H9 (cell line): ENCODE measurements at regions not wholly inside any gene's neighbourhood (a gene's known extent, or its start where the extent isn't known, plus 50 kb on each side); places are given as distances from the start of the nearest gene placed in this dataset.

Experiments
- DNase-seq: peaks from one replicate; pipeline ENCODE4 v3.0.0-alpha.2; 2017
- H2AFZ ChIP-seq: one replicate; pipeline ENCODE4 v1.6.1; 2013; ENCODE audit warnings: mild to moderate bottlenecking, low read length, control low read depth, moderate library complexity
- H2AK5ac ChIP-seq: 2 replicates; pipeline ENCODE4 v1.6.1; 2013; ENCODE audit warnings: low read length, control low read depth, mixed read lengths; ENCODE audit not compliant: insufficient read length
- H2BK120ac ChIP-seq: one replicate; pipeline ENCODE4 v1.6.1; 2013; ENCODE audit warnings: low read depth, mild to moderate bottlenecking, low read length, control low read depth, inconsistent platforms; ENCODE audit not compliant: poor library complexity, severe bottlenecking
- H2BK12ac ChIP-seq: 2 replicates; pipeline ENCODE4 v1.6.1; 2013; ENCODE audit warnings: low read length, control low read depth, mixed read lengths, low read depth; ENCODE audit not compliant: insufficient read length
- H2BK15ac ChIP-seq: 2 replicates; pipeline ENCODE4 v1.6.1; 2013; ENCODE audit warnings: low read depth, low read length, control low read depth
- H2BK20ac ChIP-seq: one replicate; pipeline ENCODE4 v1.6.1; 2013; ENCODE audit warnings: low read depth, mild to moderate bottlenecking, low read length, control low read depth, inconsistent platforms; ENCODE audit not compliant: poor library complexity, severe bottlenecking
- H2BK5ac ChIP-seq: 2 replicates; pipeline ENCODE4 v1.6.1; 2013; ENCODE audit warnings: low read length, control low read depth, mixed read lengths; ENCODE audit not compliant: insufficient read length
- H3K14ac ChIP-seq: 2 replicates; pipeline ENCODE4 v1.6.1; 2013; ENCODE audit warnings: low read length, control low read depth; ENCODE audit not compliant: insufficient read depth
- H3K18ac ChIP-seq: 2 replicates; pipeline ENCODE4 v1.6.1; 2013; ENCODE audit warnings: low read depth, mild to moderate bottlenecking, mixed read lengths, low read length, control low read depth; ENCODE audit not compliant: insufficient read length
- H3K23ac ChIP-seq: 2 replicates; pipeline ENCODE4 v1.6.1; 2013; ENCODE audit warnings: low read length, control low read depth, mixed read lengths, low read depth; ENCODE audit not compliant: insufficient read length
- H3K23me2 ChIP-seq: 2 replicates; pipeline ENCODE4 v1.6.1; 2013; ENCODE audit warnings: low read depth, mild to moderate bottlenecking, mixed read lengths, low read length, control low read depth; ENCODE audit not compliant: insufficient read length, poor library complexity, severe bottlenecking
- H3K27ac ChIP-seq: 2 replicates; pipeline ENCODE4 v1.5.1; 2013; ENCODE audit warnings: low read length, control low read depth, mixed read lengths, low read depth; ENCODE audit not compliant: insufficient read length
- H3K27me3 ChIP-seq: 2 replicates; pipeline ENCODE4 v1.6.1; 2013; ENCODE audit warnings: low read length, control low read depth, inconsistent platforms; ENCODE audit not compliant: insufficient read depth
- H3K4ac ChIP-seq: 2 replicates; pipeline ENCODE4 v1.6.1; 2013; ENCODE audit warnings: low read depth, mild to moderate bottlenecking, control low read depth, inconsistent platforms, low read length, moderate library complexity
- H3K4me1 ChIP-seq: 2 replicates; pipeline ENCODE4 v1.6.1; 2013; ENCODE audit warnings: low read length, control low read depth, inconsistent platforms; ENCODE audit not compliant: insufficient read depth
- H3K4me2 ChIP-seq: 2 replicates; pipeline ENCODE4 v1.6.1; 2013; ENCODE audit warnings: low read length, control low read depth, mixed read lengths; ENCODE audit not compliant: insufficient read length, insufficient read depth
- H3K56ac ChIP-seq: 2 replicates; pipeline ENCODE4 v1.6.1; 2013; ENCODE audit warnings: low read depth, mild to moderate bottlenecking, mixed read lengths, low read length, control low read depth; ENCODE audit not compliant: insufficient read length
- H3K79me1 ChIP-seq: 2 replicates; pipeline ENCODE4 v1.6.1; 2013; ENCODE audit warnings: low read depth, mild to moderate bottlenecking, moderate library complexity, low read length, control low read depth, inconsistent platforms; ENCODE audit not compliant: insufficient read depth, poor library complexity, severe bottlenecking
- H3K79me2 ChIP-seq: 2 replicates; pipeline ENCODE4 v1.6.1; 2013; ENCODE audit warnings: low read length, control low read depth, inconsistent platforms; ENCODE audit not compliant: insufficient read depth
- H3K9ac ChIP-seq: 2 replicates; pipeline ENCODE4 v1.6.1; 2013; ENCODE audit warnings: low read length, control low read depth, mixed read lengths; ENCODE audit not compliant: insufficient read length; ENCODE audit errors: extremely low read depth
- H3K9me3 ChIP-seq: one replicate; pipeline ENCODE4 v1.6.1; 2013; ENCODE audit warnings: low read depth, low read length, inconsistent platforms; ENCODE audit not compliant: control insufficient read depth
- H3T11ph ChIP-seq: one replicate; pipeline ENCODE4 v1.6.1; 2013; ENCODE audit warnings: mild to moderate bottlenecking, low read length, control low read depth, inconsistent platforms
- H4K20me1 ChIP-seq: one replicate; pipeline ENCODE4 v1.6.1; 2013; ENCODE audit not compliant: control insufficient read depth, insufficient read length, insufficient read depth
- H4K5ac ChIP-seq: 2 replicates; pipeline ENCODE4 v1.6.1; 2013; ENCODE audit warnings: low read depth, mild to moderate bottlenecking, mixed read lengths, low read length, control low read depth; ENCODE audit not compliant: insufficient read length
- H4K8ac ChIP-seq: replicated peaks from 2 replicates; pipeline ENCODE4 v1.6.1; 2013; ENCODE audit warnings: low read length, control low read depth, mixed read lengths, low read depth; ENCODE audit not compliant: insufficient read length
- H4K91ac ChIP-seq: 2 replicates; pipeline ENCODE4 v1.6.1; 2013; ENCODE audit warnings: low read depth, mild to moderate bottlenecking, moderate library complexity, mixed read lengths, low read length, control low read depth; ENCODE audit not compliant: insufficient read length
- H3K27ac Mint-ChIP-seq, 3 experiments: 2 replicates in 2 of 3; 3 replicates in 1 of 3; pipeline ENCODE4 v1.8.0; 2020 to 2021; ENCODE audit warnings: mixed read lengths in 3 of 3, mild to moderate bottlenecking in 1 of 3, moderate library complexity in 1 of 3
- H3K27me3 Mint-ChIP-seq: 2 replicates; pipeline ENCODE4 v1.8.0; 2021; ENCODE audit warnings: low read depth, mild to moderate bottlenecking, moderate library complexity, mixed read lengths
- H3K36me3 Mint-ChIP-seq, 3 experiments: 2 replicates in 2 of 3; 3 replicates in 1 of 3; pipeline ENCODE4 v1.8.0; 2020 to 2021; ENCODE audit warnings: low read depth in 3 of 3, mixed read lengths in 3 of 3; ENCODE audit not compliant: insufficient read depth in 1 of 3
- H3K4me1 Mint-ChIP-seq, 2 experiments: 2 replicates each; pipeline ENCODE4 v1.8.0; 2020; ENCODE audit warnings: mixed read lengths in 2 of 2
- H3K4me3 Mint-ChIP-seq, 2 experiments: 2 replicates in 1 of 2; 3 replicates in 1 of 2; pipeline ENCODE4 v1.8.0; 2020 to 2021; ENCODE audit warnings: mild to moderate bottlenecking in 2 of 2, mixed read lengths in 2 of 2, moderate library complexity in 1 of 2
- H3K9me3 Mint-ChIP-seq, 2 experiments: 2 replicates in 1 of 2; 3 replicates in 1 of 2; pipeline ENCODE4 v1.8.0; 2020; ENCODE audit warnings: mild to moderate bottlenecking in 2 of 2, mixed read lengths in 2 of 2, moderate library complexity in 1 of 2
- WGBS: extraction: QIAGEN DNeasy Blood & Tissue Kit; methylation state at CpG from one replicate; pipeline ENCODE4 v1.1.7; 2013; ENCODE audit warnings: missing lambda C conversion rate, low lambda C conversion rate, mixed read lengths; ENCODE audit not compliant: insufficient read length; ENCODE audit errors: extremely low coverage; 5-methylcytosine and 5-hydroxymethylcytosine counted together
- TF ChIP-seq, protein P1 (sequence below): fragments of 200-600 bp; sonication (generic); conservative IDR thresholded peaks from 3 replicates; pipeline ENCODE4 v1.8.0; 2021; ENCODE audit warnings: antibody characterized with exemption, mild to moderate bottlenecking

DNA sequence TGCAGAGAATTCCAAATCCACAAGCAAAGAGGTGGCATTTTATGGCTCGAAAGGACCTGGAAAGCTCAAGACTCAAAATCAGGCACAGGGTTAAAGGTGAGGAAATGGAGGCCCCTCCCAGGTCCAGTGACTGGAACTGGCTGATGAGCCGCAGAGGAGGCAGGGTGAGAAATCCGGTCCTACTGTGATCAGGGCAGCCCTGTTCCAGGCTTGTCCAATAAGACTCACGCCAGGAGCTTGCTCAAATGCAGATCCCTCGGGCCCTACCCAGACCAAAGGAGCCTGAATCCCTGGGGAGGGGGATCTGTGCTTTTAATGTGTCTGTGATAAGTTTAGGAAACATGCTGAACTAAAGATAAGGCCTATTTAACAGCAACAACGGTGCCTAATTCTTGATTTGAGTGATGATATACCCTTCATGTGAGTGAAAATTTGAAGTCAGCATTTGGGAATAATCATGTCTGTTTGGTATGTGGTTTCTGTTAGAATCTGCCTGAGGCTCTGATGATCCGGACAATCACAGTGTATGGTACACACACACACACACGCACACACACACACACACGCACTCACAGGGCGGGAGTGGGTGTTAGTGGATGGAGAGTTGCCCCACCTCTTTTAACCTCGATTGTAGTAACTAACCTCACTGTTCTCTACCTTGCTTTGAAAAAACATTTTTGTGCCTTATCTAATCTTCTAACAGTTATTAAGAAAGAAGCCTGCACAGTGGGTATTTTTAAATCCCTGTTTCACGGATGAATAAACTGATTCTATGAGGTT lies 54.1 kb upstream of the LYST start:
- Histone ChIP-seq H3K79me2 (no peaks in the 10 kb centered on the region), H2BK12ac (no peak overlapping the region), H3K14ac (no peak overlapping the region), H3K23ac (no peak overlapping the region), H3K4ac (no peak overlapping the region), H3K4me1 (peaks cover 2% of the 10 kb centered on the region; the same call in 1 of the 2 replicates), H3K4me2 (no peak overlapping the region), H3K27me3 (no peaks in the 10 kb centered on the region), H2BK20ac (no peak overlapping the region), H3K27ac (no peak overlapping the region), H3T11ph (no peak overlapping the region), H3K9me3 (no peaks in the 10 kb centered on the region), H2BK5ac (no peak overlapping the region), H2BK15ac (no peak overlapping the region), H2BK120ac (peak overlapping the region; percentile 2), H4K8ac (no peak overlapping the region), H4K91ac (no peak overlapping the region), H4K5ac (no peak overlapping the region), H2AFZ (no peak overlapping the region), H3K23me2 (no peaks in the 10 kb centered on the region), H4K20me1 (no peaks in the 10 kb centered on the region), H2AK5ac (no peak overlapping the region), H3K79me1 (no peaks in the 10 kb centered on the region), H3K56ac (no peak overlapping the region), H3K18ac (no peak overlapping the region), H3K9ac (no peak overlapping the region)
- DNase-seq = no peak
- Mint-ChIP-seq H3K27me3 (peaks cover 69% of the 10 kb centered on the region), H3K27ac (peak overlapping the region in 2 of 3 experiments; percentile 11 to 92; a peak in 3 of 7 replicates), H3K9me3 (no peaks in the 10 kb centered on the region), H3K4me3 (peak overlapping the region in 1 of 2 experiments; percentile 59; a peak in 2 of 5 replicates), H3K36me3 (no peaks in the 10 kb centered on the region; a peak in 1 of 7 replicates), H3K4me1 (peaks cover 22 to 35% of the 10 kb centered on the region in 2 experiments)
- no CpG with 5 or more reads among the region's 12 CpGs for WGBS
- TF ChIP-seq, protein P1, sequence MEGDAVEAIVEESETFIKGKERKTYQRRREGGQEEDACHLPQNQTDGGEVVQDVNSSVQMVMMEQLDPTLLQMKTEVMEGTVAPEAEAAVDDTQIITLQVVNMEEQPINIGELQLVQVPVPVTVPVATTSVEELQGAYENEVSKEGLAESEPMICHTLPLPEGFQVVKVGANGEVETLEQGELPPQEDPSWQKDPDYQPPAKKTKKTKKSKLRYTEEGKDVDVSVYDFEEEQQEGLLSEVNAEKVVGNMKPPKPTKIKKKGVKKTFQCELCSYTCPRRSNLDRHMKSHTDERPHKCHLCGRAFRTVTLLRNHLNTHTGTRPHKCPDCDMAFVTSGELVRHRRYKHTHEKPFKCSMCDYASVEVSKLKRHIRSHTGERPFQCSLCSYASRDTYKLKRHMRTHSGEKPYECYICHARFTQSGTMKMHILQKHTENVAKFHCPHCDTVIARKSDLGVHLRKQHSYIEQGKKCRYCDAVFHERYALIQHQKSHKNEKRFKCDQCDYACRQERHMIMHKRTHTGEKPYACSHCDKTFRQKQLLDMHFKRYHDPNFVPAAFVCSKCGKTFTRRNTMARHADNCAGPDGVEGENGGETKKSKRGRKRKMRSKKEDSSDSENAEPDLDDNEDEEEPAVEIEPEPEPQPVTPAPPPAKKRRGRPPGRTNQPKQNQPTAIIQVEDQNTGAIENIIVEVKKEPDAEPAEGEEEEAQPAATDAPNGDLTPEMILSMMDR = no peak
